Ecto neural progenitor cell (in vitro differentiated cells): ENCODE measurements at regions not wholly inside any gene's neighbourhood (a gene's known extent, or its start where the extent isn't known, plus 50 kb on each side); places are given as distances from the start of the nearest gene placed in this dataset.
"Not testable (repeated sequence)": the region's sequence is repeated elsewhere in the genome, so short reads cannot be mapped to it uniquely, and the experiment has no call there.

Source experiments
- DNase-seq: peaks from one replicate; pipeline ENCODE4 v3.0.0-alpha.2; 2018; ENCODE audit warnings: low spot score

DNA sequence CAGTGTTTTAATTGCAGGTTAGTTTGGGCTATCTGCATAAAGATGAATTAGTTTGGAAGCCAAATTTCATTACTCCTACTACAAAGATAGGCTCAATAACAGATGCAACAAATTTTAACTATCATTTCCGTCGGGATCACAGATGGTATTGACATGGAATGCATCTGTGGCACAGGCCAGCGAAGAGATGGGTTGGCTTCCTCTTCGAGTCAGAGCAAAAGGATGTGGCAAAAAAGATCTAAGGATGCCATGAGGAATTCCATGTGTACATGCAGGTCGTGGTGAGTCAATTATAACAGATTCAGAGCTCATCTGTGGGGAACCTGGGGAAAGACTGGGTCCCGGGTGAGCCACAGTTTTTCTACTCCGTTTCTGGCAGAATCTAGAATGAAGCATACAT, 83.0 kb upstream of the CITED2 start:
- no peak for DNase-seq

DNA sequence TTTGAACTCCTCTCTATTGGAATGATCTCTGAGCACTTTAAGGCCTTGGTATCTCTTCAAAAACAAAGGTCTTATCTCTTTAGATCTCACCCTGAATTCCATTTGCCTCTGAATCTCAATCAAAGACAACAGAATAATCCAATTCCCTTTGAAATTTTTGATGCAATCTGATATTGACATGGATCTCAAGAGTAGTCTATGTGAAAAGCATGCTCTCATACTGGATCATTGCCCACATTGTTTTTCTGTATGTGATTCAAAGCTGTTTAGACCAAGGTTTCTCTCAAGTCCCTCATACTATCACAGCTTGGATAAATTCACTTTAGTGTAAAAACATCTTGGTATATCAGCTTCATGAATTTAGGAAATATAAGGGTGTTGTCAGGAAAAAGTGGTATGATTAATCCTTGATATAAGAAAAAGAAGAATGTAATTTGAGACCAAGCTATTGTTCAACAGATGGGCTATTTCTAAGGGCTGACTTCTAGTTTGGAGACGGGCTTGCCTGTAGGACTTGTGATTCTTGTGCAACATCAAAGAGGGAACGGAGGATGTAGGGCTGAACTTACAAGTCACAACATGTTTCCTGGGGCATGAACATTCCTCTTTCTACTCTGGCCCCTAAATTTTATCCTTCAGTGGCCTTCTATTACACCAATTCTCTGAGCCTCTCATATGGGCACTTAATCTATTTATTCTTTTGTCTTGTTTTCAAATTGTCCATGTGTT, 77.9 kb upstream of the CITED2 start:
- no peak for DNase-seq

DNA sequence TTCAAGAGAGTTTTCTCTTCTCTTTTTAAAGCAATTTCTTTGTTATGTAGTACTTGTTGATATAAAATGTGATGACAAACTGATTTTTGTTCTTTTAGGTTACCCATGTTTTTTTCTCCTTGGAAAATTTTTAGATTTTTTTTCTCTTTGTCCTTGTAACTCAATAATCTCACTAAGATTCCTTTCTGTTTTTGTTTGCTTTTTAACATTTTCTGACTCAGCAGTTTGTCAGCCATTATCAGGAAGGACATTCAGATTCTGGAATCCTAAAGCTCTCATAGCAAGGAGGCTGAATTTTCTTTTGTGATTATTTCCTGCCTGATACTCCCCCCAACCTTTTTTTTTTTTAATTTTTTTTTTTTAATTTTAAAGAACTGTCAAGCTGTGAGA, 75.2 kb upstream of the CITED2 start:
- no peak for DNase-seq

DNA sequence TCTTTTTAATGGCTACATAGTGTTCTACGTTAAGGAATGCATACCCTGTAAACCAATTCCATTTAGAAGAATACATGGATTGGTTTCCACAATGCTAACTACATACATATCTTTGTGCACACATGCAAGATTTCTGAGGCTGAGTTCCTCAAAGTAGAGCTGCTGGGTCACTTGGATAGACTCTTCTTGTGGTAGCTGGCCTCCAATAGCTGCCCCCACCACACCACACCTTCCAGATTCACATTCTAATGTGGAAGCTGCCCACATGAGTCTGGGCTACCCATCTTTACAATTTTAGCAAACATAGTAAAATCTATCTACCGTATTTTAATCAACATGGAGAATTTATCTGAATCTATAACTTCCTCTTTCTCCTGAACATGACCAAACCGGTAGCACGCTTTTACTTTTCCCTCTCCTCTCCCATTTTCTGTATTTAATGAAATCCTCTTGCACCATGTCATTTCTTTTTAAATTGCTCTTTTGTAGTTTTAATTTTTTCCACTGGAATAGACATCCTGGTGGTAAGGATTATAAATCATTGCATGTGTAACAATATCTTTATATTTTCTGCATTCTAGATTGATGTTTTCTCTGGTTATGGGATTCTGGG, 74.7 kb upstream of the CITED2 start:
- no peak for DNase-seq

DNA sequence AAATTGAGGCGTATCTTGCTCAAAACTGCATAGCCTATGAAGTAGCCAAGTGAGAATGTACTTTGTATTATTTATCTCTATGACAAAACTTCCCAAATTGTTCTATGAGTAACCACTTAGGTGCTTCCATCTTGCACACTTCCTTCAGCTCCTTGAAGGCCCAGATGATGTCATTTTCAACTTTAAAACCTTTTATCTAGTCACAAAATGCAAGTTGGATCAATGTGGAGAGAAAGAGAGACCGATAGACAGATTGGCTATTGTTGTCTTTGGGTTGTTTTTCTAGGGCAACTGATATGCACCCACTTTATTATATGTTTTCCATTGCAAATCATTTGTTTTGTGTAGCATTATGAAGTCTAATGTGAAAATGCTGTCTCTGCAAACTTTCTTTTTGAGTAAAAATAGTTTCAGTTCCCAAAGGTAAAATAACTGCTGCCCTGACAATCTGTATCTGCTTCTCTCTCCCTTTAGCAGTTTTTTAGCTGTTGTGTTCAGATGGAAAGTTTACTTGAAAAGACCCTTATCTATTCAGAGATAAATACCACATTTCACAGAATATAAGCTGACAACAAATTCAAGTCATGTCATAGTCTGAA, 73.7 kb upstream of the CITED2 start:
- no peak for DNase-seq

DNA sequence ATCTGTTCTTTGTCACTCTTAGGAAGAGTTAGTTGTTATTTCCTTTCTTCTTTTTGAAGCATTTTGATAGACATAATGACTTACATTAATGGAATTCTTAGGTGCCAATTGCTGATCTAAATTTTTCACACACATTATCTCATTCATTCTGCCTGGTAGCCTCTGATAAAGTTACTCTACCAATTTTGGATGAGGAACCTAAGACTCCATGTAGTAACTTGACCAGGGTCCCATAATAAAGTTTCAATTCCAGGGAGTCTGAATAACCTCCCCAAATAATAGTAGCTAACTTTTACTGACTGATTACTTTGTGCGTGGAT, 73.2 kb upstream of the CITED2 start:
- DNase-seq, result no peak

DNA sequence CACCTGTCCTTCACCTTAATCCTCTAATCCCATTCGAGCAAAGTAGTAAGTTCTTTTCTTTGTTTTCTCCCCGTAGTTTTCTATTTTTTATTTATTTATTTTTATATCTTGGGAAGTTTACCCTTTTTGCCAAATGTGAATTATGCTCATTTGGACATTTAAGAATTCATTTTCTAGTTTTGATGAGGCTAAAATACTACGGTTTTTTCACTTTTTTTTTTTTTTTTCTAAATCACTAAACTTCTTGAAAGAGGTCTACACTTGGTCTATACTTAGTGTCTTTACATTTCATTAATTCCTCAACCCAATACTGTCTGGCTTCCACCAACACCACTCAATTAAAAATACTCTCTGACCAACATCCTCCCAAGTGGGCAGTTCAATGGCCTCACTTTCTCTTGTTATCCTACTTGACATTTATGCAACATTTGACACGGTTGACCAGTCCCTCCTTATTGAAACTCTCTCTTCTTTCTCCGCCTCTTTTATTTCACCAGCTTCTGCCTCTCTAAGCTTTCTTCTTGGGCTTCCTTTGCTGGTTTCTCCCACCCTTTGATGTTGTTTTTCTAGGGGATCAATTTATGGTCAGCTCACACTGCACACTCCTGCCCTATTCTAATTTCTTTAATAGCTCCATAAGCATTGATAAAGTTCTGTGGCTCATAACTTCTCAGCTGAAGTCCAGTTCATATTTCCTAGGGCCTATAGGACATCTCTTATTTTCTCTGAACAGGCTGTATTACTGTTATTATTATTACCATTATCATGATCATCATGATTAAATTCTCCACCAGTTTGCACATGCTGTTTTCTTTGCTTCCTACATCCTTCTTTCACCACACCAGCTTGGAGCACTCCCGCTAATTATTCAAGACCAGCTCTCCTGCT, 72.6 kb upstream of the CITED2 start:
- DNase-seq, result no peak

DNA sequence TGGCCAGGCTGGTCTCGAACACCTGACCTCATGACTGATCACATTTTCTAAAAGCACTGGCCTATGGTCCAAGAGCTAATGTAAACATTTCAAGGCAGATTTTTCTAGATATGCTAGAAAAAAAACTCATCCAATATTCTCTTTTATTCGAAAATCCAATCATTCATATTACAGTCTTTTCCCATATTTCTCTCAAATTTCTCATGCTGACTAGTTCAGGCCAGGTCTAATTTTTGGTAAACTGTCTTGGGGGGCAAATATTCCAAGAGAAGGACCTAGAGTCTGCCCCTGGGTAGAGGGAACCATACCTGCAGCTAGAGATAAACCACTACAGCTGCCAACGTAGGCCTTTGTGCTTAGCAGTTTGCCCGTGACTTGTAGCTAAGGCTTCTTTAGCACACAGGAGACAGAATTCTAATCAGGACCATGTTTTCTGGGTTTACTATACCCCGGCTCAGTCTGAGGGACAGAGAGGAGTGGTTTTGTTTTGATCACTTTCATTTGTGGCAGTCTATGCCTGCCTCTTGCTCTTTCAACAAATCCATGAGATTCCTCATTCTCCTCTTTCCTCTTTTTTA, 71.8 kb upstream of the CITED2 start:
- no peak for DNase-seq

DNA sequence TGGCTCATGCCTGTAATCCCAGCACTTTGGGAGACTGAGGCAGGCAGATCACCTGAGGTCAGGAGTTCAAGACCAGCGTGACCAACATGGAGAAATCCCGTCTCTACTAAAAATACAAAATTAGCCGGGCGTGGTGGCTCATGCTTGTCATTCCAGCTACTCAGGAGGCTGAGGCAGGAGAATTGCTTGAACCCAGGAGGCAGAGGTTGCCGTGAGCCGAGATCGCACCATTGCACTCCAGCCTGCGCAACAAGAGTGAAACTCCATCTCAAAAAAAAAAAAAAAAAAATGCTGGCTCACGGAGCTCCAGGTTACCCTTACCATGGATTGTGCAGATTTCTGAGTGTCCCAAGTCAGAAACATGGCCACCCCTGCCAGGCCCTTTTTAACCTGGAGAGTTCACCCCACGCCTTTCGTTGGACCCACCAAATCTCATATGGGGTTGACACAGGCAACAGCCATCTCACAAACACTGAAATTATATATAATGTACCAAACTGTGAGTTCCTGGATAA, 69.9 kb upstream of the CITED2 start:
- not testable (repeated sequence) for DNase-seq

DNA sequence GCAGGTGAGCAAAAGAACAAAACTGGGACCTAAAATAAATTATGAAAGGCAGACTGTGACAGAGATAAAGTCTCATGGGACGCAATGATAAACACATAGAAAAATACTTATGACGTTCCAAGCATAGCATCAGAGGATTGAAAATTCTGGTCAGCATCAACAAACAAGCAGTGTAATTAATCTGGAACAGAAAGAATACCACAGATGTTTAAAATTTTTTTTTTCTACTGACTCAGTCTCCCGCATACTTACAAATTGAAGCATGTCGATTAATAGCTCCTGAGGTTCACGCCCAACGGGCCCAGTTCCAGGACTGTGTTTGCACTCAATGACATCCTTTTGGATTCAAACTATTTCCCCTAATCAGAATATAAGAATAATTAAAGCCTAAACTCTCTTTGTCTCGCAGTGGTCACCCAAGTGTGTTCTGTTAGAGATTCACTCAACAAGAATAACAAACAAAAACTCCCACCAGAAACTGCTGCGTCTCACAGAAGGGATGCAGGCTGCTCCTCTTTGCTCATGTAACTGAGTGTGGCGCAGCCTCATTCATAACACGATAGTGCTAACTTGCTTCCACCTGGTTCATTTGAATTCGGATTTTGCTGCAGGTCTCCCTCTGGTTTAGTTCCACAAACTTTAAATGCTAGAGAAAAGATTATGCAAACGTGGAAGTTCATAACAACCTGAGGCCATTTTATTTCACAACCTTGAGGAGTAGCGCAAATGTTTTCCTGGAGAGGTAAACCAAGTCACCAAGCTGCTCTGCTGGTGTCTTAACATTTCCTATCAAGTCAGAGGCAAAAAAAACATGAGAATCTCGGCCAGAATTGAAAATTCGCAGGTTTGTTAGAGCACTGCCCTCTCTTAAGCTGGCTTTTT, 69.0 kb upstream of the CITED2 start:
- no peak for DNase-seq

DNA sequence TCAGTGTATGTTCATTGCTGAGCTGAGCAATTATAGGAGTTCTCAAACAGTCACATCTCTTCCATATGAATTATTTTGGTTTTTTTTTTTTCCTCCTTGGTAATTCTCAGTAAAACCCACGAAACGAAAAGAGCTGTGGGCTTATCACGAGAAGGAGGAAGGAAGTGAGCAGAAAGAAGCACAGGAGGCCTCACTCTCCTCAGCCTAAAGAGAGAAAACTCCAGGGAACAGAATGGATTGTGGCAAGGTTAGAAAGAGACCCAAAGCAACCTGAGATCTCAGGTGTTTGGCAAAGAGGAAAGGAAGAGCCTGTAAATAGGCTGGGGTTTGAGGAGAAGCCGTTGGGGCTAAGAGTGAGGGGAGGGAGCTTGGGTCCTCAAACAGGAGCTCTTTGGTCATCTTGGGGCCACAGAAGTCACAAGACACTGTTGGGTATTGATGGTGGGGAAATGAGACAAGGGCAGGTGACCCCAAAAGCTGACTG, 67.8 kb upstream of the CITED2 start:
- DNase-seq, result no peak

DNA sequence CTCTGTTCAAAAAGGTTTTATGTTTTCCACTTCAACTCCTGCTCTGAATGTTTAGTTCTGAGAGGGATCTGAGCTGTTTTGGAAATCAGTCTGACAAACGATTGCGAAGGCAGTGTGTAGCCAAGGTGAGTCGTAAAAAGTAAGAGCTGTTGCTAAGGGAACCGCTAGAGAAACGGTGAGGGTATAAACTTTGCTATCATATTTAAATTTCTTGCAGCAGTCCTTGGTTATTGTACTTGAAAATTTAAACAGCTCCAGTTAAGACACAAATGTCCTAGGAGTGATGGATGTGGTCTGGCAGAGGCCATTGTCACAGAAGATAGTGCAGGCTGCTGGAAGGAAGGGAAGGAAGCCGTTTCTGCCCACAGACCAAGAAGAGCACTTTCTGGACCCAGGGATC, 64.9 kb upstream of the CITED2 start:
- no peak for DNase-seq

DNA sequence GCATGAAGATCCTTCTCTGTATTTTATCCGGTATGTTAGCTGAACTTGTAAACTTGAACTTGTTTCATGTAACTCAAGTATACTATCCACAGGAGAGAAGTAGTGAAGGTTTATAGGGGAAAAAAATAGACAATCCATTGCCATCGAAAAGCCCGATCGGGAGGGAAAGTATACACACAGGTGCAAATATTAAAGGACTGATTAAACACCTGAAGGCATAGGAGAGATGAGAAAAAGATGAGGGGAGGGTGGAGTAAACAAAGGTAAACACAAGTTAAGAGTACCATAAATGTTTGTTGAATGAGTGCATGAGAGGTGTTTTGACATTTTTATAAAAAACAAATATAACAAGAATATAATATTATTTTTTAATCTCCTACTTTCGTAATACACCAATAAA, 64.3 kb upstream of the CITED2 start:
- no peak for DNase-seq

DNA sequence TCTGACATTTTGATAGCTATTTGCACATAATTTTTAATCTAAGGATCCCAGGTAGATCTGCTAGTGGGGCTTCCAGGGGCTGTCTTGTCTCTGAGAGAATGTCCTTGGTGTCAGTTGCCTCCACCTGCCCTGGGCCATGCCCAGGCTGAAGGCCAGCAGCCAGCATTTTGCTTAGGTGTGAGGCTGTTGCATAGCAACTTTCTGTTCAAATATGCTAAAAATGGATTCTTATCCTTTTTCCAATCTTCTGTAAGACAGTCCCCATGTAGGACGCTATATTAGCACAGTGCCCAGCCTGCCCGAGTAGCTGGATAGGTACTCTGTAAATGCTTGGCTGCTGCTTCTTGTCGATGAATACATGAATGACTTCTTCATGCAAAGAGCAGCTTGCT, 62.5 kb upstream of the CITED2 start:
- no peak for DNase-seq

DNA sequence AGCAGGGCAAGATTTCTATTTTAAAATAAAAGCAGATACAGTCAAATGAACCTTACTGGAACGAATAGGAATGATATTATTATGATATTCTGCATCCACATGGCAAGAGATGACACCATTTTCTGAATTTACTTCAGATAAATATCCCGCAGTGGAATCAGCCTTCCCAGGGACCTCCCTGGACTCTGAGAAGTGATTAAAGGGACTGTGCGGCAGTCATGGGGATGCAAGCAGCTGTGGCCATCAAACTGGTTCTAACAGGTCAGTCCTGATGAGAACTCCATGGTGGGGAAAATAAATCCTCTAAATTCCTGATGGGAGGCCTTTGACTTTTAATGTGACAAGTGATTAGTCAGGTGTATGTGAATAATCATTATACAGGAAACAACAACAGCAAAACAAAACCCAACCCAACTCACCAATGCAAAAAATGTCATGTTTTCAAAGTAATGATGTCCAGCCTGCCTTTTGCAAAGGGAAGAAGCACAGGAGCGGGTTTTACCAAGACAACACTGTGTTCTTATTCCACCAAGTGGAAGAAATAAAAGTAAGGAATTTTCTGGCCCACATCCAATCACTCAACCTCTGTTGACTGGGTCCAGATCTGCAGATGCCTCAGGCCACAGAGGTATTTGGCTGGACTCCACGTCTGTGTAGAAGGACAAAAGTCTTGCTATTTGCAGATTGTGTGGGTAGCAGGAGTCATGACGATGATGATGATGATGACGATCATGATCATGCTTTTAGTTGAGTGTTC, 61.9 kb upstream of the CITED2 start:
- no peak for DNase-seq

DNA sequence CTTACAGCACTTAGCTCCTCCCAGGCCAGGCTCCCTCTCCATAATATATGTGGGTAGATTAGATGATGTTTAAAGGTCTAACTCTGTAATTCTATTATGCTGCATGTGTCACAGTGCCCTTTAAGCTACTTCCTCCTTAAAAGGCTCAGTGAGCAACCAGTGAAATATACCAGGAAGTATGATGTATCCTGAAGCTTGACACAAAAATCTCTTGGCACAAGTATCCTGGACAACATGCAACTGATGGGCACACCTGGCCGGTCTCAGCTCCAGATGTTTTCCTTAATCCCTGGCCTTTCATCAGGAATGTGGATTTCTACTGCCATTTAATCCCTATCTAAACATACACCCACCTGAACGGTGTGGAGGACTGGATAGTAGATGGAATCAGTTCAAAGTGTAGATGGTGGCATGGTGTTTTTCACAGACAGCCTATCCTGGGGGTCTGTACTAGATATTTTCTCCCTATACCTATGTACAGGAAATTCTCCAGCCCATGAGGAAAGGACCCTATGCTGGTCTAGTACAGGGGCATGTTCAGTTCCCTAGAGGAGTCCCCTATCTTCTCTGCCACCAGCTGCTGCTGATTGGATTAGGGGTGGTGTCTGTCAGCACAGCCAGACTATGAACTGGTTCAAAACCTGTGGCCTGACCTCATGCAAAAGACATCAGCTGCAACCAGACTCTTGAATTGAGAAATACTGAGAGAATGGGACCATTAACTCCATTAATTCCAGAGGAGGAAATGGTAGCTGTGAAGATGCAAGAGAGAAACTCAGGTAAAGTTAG, 59.4 kb upstream of the CITED2 start:
- DNase-seq, result no peak

DNA sequence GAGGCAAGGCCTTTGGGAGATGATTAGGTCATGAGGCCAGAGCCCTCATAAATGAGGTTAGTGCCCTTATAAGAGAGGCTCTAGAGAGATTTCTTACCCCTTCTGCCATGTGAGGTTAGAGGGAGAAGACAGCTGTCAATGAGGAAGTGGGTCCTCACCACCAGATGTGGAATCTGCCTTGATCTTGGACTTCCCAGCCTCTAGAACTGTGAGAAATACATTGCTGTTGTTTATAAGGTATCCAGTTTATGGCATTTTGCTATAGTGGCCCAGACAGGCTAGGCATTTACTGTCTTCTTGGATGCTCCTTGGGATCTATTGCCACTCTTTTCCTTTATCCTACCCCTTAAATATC, 57.1 kb upstream of the CITED2 start:
- DNase-seq, result no peak

DNA sequence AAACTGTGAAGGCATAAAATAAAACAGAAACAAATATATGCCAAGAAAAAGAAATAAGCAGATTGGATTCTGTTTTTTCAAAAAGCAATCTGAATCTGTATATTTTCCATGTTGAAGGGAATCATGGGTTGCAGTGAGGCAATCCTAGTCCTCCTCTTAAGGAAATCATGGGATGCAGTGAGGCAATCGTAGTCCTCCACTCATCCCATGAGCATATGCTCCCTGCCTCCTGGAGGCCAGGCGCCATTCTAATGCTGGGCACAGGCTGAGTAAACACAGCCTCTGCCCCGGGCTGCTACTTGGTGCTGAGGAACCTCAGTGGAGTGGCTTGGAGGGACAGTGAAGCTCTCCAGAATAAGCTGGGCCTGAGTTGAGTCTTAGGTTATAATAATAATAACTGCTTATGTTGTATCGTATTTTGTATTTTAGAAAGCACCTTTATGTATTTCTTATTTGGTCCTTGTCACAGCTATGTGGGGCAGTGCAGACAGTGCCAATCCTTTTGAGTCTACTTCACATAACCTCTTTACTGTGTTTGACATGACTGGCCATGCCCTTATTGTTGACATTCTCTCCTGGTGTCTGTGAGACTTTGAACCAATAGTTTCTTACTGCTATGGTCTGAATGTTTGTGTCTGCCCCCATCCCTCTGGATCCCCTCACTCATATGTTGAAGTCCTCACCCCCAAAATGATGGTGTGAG, 56.6 kb upstream of the CITED2 start:
- DNase-seq, result no peak

DNA sequence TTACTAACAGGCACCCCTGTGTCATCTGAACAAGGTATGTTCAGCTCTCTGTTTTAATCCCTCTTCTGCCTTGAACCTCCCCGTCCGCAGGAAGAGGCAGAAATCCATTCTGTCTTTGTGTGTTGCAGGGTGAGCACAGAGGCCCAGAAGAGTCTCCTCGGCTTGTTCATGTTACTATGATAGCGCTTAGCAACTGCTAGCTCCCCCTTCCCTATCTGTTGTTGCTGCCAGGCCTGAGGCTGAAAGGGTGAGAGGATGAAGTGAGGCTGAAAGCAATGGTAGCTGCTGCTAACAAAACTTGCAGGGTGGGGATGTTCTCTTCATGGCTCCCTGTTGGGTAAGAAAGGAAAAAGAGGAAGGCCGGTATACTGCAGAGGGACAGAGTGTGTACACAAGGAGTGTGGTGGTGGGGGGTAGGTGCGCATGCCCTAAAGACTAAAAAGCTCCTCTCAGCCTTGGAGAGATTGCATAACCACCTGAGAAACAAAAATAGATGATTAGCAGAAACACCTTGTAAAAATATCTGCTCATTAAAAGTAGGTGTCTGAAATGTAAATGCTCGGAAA, 55.2 kb upstream of the CITED2 start:
- peak; percentile 48 for DNase-seq
